Retinal pigment epithelial cell (primary cell): ENCODE measurements at regions not wholly inside any gene's neighbourhood (a gene's known extent, or its start where the extent isn't known, plus 50 kb on each side); places are given as distances from the start of the nearest gene placed in this dataset.

Experiments used
- DNase-seq: peaks from one replicate; pipeline ENCODE4 v3.0.0-alpha.2; 2010; ENCODE audit warnings: low read depth
- H3K4me3 ChIP-seq: 2 replicates; pipeline ENCODE4 v1.5.1; 2011; ENCODE audit warnings: mild to moderate bottlenecking, low read length, control low read depth, moderate library complexity
- TF ChIP-seq, protein P1 (sequence below): conservative IDR thresholded peaks from 2 replicates; pipeline ENCODE4 v1.5.1; 2011; ENCODE audit warnings: low read depth, low read length, control low read depth, inconsistent platforms

GRCh38 chr18:62665188-62665587, 50.2 kb upstream of the PHLPP1 start:
- TF ChIP-seq, protein P1, sequence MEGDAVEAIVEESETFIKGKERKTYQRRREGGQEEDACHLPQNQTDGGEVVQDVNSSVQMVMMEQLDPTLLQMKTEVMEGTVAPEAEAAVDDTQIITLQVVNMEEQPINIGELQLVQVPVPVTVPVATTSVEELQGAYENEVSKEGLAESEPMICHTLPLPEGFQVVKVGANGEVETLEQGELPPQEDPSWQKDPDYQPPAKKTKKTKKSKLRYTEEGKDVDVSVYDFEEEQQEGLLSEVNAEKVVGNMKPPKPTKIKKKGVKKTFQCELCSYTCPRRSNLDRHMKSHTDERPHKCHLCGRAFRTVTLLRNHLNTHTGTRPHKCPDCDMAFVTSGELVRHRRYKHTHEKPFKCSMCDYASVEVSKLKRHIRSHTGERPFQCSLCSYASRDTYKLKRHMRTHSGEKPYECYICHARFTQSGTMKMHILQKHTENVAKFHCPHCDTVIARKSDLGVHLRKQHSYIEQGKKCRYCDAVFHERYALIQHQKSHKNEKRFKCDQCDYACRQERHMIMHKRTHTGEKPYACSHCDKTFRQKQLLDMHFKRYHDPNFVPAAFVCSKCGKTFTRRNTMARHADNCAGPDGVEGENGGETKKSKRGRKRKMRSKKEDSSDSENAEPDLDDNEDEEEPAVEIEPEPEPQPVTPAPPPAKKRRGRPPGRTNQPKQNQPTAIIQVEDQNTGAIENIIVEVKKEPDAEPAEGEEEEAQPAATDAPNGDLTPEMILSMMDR, result no peak
- DNase-seq, result no peak
- H3K4me3 ChIP-seq, result no peak overlapping the region
